ENCODE measurements at regions not wholly inside any gene's neighbourhood (a gene's known extent, or its start where the extent isn't known, plus 50 kb on each side); places are given as distances from the start of the nearest gene placed in this dataset.
"Not testable (repeated sequence)": the region's sequence is repeated elsewhere in the genome, so short reads cannot be mapped to it uniquely, and the experiment has no call there.

- DNase-seq, result no peak
These were observed 324.1 kb upstream of the NPSR1 start for GRCh38 chr7:34333925-34334324.

- DNase-seq, result no peak
These were observed 320.9 kb upstream of the NPSR1 start for GRCh38 chr7:34337163-34337562.

DNA sequence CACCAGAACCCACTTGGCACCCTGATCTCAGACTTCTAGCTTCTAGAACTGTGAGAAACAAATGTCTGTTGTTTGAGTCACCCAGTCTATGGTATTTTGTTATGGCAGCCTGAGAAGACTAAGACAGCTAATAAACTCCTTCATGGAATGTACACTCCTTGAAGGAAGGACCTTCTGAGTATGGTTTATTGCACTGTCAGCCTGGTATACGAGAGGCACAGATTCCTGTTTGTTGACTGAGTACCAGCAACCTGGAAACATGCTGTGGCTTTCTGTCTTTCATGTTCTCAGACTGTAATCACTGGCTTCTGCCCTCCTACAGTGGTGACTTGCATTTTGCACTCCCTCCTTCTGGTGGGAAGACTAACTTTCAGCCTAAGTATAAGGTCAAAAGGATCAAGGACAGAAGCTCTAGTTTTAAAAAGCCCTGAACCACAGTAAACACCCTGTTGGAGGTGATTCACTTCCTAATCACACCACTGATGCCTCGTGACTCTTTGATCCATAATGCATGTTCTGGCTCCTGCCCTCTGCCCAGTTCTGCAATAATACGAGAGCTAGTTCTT lies 319.0 kb upstream of the NPSR1 start:
- no peak for DNase-seq

GRCh38 chr7:34341326-34341725 lies 316.7 kb upstream of the NPSR1 start:
- no peak for DNase-seq

GRCh38 chr7:34342387-34342786 lies 315.6 kb upstream of the NPSR1 start:
- no peak for DNase-seq

GRCh38 chr7:34343667-34344066 lies 314.4 kb upstream of the NPSR1 start:
- no peak for DNase-seq

GRCh38 chr7:34354011-34354410 lies 304.0 kb upstream of the NPSR1 start:
- no peak for DNase-seq

GRCh38 chr7:34354899-34355298 lies 303.1 kb upstream of the NPSR1 start:
- DNase-seq, result no peak

DNA sequence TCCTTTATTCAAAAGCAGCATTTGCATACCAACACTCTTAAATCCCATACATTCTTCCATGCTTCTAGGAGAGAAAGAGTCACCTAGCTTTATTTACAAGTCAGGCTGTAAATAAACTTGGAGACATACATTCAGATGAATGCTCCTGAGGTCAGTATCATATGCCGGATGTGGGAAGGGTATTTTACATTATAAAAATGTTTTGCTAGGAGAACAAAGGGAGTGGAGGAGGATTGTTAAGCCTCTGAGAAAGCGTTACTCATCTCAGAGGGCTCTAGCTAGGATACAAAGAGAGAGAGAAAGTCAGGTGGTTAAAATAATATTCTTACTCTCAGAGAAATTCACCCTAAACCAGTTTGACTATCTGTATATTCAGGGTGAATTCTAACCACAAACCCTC lies 300.9 kb upstream of the NPSR1 start:
- no peak for DNase-seq

GRCh38 chr7:34357946-34358345 lies 300.1 kb upstream of the NPSR1 start:
- DNase-seq, result no peak

DNA sequence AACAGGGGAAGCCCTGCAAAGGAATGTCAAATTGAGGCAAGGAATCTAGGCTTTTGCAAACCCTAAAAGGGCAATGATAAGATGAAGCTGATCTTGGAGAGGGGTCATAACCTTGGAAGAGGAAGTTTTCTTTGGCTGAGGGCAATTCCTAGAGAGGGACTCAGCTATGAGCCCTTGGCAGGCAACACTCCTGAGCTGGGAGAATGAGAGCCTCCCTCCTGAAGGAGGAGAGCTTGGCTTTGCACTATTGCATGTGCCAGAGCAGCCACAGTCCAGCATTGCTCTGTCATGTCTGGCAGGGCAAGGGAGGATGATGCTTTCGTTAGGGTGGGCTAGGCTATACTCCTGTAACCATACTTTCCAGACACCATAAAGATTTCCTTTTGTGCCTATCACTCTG lies 299.4 kb upstream of the NPSR1 start:
- not testable (repeated sequence) for DNase-seq

DNA sequence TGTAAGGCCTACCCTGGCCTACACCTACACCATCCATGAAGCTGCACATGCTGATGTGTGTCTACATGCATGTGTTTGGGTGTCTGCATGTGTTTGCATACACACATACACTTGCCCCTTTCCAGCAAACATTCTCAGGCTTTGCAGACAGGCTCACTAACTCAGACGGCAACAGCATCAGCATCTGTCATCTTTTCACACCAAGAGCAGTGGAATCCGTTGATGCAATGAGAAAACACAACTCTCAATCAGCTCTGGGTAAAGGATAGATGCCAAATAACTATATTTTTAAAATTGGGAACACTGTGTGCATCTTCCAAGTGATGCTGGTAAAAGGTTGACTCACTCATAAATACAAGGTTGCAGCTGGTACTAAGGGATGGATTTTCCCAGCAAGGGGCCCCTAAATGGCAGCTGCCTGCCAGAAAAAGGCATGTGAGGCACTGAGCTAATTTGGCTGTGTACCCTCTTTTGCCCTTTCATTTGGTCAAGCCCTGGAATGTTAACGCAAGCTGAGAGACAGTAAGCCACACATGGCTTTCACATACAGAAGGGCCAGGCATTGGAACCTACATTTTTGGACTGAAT lies 296.3 kb upstream of the NPSR1 start:
- no peak for DNase-seq

GRCh38 chr7:34362621-34363020 lies 295.4 kb upstream of the NPSR1 start:
- DNase-seq, result no peak

GRCh38 chr7:34364130-34364529 lies 293.9 kb upstream of the NPSR1 start:
- no peak for DNase-seq

- DNase-seq, result no peak
These were observed 293.0 kb upstream of the NPSR1 start for GRCh38 chr7:34365011-34365410.

DNA sequence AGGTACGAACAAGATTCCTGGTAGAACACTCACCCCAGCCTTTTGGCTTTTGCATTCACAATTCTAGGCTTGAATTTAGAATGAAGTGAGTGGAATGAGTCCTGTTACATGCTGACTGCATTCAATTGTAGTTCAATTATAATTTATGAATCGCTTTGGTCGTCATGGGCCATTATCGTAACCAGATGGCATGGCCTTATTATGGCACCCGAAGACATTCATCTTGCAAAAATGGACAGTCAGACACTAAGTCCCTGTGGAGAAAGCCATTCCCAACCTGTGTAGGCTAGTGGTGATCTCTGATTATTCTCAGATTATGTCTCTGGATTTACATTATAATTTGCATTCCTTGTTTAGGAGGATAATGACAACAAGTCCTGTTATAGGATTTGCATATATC lies 292.4 kb upstream of the NPSR1 start:
- DNase-seq, result no peak

DNA sequence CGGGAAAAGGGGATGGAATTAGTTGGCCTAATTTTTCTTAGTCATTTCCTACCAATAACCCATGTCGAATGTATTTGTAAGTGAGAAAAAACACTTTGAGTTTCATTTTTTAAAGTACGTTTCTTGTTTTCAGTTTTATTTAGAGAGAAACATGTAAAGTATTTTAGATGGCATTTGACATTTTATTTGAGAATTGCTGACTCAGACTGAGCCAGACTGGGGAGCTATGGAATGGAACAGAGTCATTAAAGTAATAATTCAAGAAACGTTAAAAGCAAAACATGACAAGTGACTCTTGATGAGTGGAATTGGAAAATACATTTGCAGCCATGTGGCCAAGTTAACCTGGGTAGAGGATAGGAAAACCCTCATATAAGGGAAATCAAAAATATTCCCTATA lies 286.1 kb upstream of the NPSR1 start:
- DNase-seq, result no peak

DNA sequence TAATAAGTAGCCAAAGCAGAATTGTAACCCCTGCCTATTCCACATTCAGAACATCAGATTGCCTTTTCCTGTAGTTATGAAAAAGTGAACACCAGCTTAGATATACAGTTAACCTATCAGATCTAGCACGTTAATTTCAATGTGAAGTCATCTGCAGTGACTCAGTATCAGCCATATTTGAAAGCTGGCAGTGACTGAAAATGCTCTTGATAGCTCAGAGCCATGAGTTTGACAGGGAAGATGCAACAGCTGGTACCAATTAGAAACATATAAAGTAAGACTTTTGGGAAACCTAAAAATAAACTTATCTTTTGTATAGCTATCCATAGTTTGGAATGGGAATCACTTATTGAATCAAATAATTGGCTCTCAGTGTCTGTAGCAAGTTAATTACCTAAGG lies 284.1 kb upstream of the NPSR1 start:
- no peak for DNase-seq

DNA sequence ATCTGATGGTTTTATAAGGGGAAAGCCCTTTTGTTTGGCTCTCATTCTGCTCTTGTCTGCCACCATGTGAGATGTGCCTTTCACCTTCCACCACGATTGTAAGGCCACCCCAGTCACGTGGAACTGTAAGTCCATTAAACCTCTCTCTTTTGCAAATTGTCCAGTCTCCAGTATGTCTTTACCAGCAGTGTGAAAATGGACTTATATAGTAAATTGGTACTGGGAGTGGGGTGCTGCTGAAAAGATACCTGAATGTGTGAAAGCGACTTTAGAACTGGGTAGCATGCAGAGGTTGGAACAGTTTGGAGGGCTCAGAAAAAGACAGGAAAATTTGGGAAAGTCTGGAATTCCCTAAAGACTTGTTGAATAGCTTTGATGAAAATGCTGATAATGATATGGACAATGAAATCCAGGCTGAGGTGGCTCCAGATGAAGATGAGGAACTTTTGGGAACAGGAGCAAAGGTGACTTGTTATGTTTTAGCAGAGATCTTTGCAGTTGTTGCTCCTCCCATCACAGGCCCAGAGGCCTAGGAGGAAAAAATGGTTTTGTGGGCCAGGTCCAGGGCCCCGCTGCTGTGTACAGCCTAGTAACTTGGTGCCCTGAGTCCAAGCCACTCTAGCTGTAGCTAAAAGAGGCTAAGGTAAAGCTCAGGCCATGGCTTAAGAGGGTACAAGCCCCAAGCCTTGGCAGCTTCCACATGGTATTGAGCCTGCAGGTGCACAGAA lies 275.7 kb upstream of the NPSR1 start:
- no peak for DNase-seq

DNA sequence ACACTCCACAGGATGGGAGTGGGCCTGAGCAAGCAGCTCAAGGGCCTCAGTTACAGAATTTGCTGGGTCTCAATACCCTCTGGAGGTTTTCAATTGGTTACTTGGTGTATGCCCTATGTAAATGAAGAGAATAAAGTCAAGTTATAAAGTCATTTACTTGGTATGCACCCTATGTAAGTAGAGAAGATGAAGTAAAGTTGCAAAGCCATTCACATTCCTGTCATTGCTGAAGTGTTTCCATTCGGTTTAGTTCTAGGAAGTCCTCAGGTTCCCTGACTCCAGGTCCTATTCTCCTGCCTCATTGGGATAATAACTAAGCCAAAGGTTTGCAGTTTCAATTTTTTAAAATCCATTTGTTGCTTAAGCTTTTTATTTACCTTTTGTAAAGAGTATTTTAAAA lies 272.6 kb upstream of the NPSR1 start:
- no peak for DNase-seq

- no peak for DNase-seq
These were observed 268.5 kb upstream of the NPSR1 start for GRCh38 chr7:34389332-34390078.

DNA sequence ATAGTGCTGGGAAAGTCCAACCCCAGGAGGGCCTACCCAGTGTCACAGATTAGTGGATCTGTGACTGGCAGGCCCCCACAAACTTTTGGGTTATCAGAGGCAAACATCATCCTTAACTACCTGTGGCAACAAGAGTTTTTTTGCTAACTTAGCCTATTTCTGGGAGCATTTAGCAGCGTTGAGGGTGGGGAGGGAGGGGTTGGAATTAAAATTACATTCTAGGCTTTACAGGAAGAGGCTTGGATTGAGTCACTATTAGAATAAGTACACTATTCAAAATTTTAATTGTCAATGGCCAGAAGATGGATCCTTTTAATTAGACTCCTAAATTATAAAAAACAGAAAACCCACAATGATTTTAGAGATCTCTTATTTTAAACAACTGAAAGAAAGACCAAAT lies 267.9 kb upstream of the NPSR1 start:
- no peak for DNase-seq

- no peak for DNase-seq
These were observed 265.0 kb upstream of the NPSR1 start for GRCh38 chr7:34392972-34393371.

- DNase-seq, result no peak
These were observed 261.5 kb upstream of the NPSR1 start for GRCh38 chr7:34396437-34397064.
